NCI-H2029 treated with DMSO at 0.1 percent for 48 hours (cell line): ENCODE measurements at regions not wholly inside any gene's neighbourhood (a gene's known extent, or its start where the extent isn't known, plus 50 kb on each side); places are given as distances from the start of the nearest gene placed in this dataset.

Experiments used
- DNase-seq: peaks from one replicate; lab custom pipeline; 2025; lab: John Stamatoyannopoulos, UW

DNA sequence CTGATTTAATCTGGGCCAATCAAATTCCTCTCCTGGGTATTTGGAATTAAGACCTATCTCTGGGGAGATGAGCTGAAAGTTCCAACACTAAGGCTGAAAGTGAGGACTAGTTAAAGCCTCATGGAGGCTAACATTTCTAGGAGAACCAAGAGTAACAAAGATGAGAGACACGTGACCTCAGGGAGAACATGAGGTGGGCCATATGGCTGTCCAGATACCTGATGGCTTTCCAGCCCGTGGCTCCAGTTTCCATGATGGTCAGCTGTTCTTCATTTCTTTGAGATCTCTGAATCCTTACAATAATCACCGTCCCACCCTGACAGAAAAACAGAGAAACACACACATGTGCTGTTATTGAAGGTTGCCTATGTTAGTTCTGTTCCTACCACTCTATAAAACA, 66.1 kb downstream of the LEPR start:
- no peak for DNase-seq

DNA sequence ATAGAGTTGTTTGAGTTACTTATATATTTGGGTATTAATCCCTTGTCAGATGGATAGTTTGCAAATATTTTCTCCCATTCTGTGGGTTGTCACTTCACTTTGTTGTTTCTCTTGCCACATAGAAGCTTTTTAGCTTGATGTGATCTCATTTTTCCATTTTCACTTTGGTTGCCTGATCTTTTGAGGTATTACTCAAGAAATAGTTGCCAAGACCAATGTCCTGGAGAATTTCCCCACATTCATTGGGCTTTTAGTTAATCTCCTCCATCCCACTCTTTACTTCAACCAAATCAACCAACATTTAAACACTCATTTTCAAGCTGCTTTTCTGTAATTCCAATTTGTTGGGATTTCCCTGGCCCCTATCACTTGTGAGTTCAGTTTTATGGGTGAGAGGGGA, 69.0 kb downstream of the LEPR start:
- DNase-seq, result no peak

DNA sequence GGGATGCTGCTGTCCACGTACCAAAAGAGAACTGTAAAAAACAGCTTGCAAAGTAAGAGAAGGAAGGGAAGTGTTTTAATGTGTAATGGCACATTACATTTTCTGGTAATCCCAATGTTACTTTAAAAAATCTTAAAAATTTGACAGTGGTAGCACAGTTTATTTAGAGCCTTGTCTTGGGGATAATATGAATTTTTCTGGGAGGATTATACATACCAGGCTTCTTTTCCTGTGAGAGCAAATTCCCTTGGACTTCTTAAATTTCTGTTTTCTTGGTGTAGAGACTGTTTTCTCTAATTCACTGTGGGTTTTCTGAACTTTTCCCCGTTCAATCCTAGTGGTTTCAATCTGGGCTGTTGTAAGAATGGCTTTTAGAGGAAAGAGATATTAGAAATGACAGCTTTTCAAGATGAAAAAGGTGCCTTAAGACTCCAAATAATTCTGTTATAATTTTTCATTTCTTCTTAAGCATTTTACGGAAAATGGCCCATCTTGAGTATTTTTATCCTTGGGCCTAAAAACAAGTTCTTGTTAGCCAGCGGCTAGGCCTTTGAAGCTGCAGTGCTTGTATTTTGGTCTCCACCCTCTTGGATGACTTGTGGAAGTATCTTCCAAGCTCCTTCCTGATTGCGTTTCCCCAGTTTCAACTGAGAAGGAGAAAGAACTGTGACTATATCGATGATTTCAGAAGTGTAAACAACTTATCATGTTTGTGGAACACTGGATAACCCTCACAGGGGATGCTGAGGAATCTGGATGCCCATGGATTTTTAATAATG, 70.0 kb downstream of the LEPR start:
- no peak for DNase-seq

DNA sequence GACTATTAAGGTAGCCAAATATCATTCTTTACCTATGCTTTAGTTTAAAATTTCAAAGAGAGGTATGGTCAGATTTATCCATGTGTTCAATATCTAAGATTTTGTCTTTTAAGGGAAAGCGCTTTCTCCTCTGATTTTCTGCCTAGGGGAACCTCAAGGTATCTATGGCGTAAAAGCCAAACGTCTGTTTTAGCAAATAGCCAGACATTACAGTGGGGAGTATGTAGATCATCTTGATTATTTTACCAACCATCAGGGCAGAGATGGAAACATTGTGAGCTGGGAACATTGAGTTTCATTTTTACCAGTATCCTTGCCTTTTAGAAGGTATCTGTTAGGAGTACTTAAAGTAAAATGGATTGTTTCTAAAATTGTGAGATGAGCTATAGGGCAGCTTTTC, 71.0 kb downstream of the LEPR start:
- DNase-seq, result no peak

DNA sequence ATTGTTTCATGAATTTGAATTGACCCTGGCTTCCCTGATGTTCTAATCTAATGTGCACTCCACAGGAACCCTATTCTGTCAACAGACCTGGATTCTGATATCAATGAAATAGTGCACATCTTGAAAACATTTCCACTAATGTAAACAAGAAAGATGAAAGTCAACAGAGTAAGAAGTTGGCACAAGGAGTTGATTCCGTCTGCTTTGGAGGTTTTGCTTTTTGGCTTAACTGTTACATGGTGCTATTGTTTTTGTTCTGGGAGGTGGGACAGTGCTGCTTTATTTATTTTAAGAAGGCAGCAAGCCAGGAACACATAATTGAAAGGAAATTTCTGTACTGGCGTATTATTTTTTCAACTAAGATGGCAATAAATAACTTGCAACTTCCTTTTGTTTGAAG, 73.3 kb downstream of the LEPR start:
- DNase-seq, result no peak

DNA sequence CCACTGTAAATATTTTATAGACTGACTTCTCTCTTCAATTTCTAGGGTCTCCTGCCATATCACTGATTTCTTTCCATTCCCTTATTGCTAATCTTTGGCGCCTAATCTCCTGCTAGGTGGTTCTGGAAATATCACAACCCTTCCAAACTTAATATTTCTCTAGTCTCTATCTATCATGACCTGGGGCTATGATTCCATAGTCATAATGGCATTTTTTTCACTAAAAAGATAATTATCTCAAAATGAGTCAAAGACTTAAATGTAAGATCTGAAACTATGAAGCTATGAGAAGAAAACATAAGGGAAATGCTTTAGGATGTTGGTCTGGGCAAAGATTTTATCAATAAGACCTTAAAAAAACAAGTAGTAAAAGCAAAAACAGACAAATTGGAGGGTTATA, 74.2 kb downstream of the LEPR start:
- DNase-seq, result no peak

DNA sequence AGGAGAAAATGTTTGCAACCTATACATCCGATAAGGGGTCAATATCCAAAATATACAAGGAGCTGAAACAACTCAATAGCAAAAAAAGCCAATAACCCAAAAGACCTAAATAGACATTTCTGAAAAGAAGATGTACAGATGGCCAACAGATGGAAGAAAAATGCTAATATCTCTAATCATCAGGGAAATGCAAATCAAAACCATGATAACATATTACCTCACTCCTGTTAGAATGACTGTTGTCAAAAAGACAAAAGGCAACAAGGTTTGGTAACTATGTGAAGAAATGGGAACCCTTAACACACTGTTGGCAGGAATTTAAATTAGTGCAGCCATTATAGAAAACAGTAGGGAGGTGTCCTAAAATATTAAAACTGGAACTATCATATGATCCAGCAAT, 74.7 kb downstream of the LEPR start:
- DNase-seq, result no peak

DNA sequence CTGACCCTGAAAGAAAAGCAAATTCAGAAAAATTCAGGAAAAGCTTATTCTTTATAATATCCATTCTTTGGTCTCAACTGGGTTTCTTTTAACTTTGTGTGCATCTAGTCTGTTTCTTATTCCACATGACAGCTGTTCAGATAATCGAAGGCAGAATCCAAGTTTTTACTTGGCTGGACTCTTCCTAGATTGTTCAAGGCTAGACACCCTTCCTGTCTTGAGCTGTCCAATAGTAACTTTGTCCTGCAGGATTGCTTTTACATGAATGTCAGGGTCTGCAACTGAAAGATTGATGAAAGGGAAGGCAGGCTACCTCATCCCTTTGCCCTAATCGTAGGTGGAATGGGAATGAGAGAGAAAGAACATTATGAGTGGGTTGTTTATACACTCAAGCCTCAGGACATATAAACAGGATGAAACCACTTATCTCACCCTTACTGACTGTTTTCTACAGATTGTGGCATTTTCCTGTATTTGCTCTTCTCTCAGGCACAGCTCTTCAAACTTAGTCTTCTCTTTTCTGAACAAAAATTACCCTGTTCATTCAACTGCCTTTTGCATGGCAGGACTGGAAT, 76.9 kb downstream of the LEPR start:
- DNase-seq, result peak; percentile 80

DNA sequence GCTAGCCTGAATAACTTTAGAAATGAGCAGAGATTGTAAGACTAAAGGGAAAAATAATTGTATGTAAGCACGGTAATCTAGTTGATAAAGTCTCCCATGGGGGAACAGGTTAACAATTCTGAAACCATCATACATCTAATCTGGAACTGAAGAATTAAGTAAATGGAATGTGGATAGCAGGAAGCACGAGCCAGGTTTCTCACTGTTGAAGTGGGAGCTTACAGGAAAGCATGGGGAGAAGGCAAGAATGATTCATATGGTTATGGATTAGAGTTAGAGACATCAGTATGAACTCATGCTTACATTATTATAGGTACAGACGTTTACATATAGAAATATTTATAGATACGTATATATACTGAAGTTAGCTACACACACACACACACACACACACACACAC, 83.0 kb downstream of the LEPR start:
- no peak for DNase-seq

DNA sequence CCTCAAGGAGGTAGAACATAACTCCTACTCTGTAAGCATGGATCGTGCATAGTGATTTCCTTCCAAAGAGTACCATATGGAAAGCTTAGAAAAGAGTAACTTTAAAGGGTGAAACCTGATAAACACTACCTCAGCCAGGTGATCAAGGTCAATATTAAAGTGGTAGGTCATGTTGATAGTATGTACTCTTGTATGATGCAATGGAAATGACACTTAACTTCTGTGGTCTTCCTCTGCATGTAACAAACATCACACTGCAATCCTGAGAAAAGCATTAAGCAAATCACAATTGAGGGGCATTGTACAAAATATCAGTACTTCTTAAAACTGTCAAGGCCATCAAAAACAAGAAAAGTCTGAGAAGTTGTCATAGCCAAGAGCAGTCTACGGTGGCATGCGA, 83.8 kb downstream of the LEPR start:
- no peak for DNase-seq

DNA sequence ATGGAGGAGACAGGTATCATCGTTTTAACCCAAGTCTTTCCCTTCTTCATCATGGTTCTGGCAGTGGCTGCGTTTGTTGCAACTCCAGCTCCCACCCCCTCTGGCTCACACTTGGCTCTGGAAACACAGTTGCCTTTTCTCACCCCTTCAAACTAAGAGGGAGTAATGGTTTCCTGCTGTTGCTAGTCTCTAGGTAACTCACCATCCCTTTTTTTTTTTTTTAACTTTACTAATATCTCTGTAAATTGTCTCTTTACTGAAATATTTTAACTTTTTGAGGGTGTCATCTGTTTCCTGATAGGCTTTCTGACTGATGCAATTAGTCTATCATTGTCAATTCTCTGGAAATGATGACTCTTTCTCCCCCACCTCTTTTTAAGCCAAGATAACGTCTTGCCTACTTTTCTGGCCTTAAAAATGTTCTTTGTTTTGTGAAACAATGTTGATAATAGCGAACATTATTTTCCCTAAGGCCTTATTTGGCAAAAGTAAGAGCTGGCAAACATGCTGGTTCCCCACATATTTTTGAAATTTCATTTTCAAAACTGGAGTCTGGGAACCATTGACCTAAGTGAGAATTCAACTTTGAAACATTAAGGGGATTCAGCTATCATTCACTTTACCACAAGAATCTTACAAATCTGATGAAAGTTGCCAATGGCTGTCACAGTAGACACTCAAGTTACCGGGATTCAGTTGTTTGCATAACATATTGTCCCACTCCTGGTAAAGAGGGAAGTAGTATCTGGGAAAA, 85.3 kb downstream of the LEPR start:
- DNase-seq, result no peak

DNA sequence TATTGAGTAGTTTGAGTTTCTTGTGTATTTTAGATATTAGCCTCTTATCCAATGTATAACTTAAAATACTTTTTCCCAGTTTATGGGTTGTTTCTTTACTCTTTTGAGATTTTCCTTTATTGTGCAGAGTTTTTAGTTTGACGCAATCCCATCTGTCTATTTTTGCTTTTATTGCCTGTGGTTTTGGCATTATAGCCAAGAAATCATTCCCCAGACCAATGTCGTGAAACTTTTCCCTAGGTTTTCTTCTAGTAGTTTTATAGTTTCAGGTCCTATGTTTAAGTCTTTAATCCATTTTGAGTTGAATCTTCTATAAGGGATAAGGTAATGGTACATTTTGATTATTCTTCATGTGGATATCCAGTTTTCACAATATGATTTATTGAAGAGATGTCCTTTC, 87.6 kb downstream of the LEPR start:
- no peak for DNase-seq

DNA sequence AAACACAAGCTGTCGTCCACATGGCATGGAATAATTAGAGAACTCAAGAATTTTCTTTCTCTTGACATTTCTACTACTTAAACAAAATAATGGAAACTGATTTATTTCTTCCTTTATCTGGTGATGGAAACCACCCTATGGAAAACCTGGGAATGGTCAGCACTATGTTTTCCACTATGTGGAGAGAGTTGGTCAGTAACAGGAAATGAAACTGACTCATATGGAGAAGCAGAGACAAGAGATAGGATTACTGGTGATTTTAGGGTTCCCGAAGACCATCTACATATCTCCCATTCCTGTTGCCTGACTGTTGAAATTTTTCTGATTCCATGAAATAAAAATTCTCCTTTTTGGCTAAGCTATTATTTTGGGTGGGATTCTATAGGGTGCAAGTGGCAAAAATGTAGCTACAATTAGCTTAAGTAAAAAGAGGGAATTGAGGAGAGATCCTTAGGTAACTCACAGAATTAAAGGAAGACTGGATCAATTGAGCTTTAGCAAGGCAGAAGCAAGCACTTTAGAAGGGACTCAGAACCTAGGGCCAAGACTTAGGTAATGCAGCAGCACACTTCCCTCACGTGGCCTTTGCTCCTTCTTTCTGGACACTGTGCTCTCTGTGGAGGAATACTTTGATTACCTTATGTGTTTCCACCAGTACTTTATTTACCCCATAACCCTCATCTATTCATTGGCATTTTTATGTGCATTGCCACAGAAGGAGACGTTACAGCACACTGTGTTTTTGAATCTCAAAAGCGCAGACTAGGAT, 89.6 kb downstream of the LEPR start:
- no peak for DNase-seq

DNA sequence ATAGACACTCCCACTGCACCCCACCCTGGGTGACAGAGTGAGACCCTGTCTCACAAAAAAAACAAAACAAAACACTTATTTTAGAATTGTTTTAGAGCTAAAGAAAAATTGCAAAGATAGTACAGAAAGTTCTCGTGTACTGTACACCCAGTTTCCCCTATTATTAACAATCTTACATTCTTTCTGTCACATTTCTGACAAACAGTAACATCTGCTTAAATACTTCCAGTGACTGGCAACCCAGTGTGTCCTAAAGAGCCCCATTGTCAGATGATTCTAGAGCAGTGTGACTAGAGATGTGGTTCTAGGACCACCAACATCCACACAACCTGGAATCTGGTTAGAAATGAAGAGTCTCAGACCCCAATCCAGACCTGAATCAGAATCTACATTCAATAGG, 90.5 kb downstream of the LEPR start:
- no peak for DNase-seq

DNA sequence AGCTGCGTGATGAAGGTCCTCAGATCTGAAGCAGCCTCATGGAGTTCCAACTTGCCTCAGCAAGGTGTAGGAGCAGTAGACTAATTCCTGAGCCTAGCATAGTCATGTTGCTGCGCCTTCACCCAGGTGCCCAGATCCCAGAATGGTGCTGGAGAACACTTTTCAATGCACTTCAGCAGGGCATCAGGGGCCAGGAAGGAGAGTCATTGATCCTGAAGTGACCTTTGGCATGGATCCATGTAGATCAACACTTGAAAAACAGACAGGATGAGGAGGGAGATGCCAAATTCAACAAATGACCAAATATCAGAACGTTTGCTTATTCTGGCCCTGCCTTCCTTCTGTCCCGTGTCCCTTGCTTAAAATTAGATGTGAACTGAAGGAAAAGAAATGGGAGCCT, 91.9 kb downstream of the LEPR start:
- DNase-seq, result peak; percentile 90

DNA sequence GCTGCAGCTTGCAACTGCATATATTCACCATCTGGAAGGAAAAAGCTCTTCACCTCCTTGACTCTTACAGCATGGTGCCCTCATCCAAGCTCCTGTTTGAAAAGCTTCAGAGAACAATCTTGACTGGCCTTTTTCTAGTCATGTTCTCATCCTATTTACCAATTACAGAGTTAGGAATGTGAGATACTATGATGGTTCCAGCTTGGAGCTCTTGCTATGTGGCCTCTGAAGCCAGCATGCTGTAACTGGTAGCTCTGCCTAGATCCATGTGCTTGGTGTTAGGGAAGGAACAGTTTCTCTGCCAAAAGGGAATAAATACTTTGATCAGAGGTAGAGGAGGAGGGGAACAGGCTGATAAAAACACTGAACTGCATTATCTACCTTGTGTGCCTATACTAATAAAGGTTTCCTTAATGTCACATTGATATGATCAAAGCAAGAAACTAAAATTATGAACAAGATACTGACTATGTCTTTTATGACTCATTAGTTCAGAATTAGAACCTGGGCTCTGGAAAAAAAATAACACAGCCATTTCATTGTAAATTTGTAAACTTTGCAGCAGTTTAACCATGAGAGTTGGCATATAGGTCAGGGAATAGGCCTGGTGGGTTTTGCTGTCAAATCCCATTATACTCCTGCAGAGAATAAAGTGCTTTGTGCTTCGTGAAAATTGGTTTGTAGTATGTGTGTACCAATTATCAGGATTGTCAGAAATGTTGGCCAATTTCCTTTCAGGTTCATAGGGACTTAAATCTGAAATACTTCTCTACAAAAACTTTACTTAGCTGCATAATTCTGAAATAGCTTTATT, 92.7 kb downstream of the LEPR start:
- peak; percentile 73 for DNase-seq

DNA sequence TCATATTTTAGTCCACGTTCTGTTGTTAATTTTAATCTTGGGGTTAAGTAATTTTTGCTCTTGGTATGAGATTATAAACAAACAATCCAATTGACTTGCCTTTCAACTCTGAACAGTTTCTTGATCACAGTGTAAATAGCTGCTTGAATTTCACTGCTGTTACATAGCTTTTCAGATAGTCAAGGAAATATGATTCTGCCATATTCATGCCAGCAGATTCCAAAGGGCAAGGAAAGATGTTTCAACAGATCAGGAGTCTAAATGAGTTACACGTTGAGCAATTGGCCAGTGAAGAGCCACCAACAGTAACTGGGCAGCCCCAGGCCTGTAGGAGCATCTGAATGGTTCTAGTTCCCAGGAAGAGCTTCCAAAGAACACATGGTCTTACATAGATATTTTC, 93.6 kb downstream of the LEPR start:
- peak; percentile 72 for DNase-seq

DNA sequence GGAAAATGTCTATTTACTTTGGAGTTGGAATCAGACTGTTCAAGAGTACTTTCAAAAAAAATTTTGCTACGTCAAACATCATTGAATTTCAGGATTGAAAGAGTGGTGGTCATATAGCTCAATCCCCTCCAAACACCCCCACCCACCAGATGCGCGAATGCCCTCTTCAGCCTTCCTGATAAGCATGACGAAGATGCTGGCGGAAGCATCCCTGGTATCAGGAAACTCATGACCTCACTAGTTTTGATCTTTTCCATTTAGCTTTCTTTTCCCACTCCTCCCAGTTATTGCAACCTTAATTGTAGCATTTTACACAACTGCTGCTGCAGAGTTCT, 104.4 kb downstream of the LEPR start:
- no peak for DNase-seq

DNA sequence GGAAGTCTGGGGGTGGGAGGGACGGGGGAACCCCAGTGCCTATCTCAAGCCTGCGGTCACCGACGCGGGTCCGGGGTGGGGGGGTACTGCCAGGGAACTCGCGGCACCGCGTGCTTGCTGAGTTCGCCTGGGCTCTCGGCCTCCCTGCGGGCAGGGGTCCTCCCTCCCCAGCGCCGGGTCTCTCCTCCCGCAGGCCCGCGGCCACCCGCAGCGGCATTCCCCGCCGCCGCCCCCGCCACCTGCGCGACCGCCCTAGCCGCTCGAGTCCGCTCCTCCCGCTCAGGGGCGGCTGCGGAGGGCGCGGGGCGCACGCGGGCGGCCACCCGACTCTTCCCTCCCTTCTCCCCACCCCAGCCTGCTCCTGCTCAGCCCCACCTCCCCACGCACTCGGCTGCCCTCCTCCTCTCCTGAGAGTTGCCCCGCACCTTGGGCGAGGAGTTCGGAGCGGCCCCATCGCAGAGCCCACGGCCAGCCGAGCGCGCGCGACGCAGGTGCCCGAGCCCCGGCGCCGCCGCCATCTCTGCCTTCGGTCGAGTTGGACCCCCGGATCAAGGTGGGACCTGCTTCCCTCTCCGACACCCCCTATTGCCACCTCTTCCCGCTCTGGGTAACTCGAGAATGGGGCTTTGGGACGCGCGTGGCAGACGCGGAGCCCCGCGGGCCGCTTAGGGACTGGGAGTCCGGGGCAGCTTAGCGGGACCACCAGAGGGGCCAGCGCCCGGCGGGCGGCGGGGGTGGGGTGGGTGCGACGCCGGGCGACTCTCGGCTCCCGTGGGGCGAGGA, 105.0 kb downstream of the LEPR start:
- no peak for DNase-seq

DNA sequence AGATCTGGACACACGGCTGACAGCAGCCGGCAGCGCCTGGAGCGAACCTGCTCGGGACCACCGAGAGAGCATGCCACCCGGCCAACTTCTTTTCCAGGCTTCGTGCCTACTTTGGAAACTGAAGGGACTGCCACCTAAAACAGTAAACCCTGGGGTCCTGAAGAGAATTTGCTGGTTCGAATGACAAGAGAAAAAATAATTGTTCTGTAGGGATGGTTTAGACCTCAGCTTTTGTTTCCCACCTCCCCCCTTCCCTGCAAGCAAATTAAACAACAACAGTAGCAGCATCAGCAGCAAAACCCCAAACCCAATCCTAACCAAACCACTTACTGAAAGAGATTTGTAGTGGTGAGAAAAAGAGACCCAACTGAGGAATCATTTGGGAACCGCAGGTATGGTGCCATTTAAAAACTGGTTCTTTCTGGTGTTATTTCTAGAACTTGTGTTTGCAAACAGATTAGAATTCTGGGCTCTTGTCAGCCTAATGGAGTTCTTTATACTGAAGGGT, 105.6 kb downstream of the LEPR start:
- DNase-seq, result no peak

DNA sequence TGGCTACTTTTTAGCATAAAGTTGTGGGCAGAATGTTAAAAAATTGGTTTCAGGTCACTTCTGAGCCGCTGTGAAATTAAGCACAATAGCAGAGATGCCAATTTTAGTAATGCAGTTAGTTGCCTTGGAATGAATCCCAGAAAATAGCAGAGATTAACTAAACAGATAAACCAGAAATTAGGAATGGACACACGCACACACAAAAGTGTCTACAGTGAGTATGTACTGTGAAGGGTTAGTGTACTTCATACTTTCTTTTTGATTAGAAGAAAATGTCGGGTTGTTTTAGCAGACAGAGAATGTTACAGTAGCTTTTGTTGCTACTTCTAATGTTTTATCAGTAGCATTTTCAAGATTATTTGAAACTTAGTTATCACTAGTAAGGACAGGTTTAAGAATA, 106.7 kb downstream of the LEPR start:
- DNase-seq, result no peak
